AG09309 (cell line): ENCODE measurements at regions not wholly inside any gene's neighbourhood (a gene's known extent, or its start where the extent isn't known, plus 50 kb on each side); places are given as distances from the start of the nearest gene placed in this dataset.

ENCODE experiments used
- DNase-seq: peaks from one replicate; pipeline ENCODE4 v3.0.0-alpha.2; 2010; ENCODE audit warnings: low read depth
- H3K4me3 ChIP-seq: 2 replicates; pipeline ENCODE4 v1.5.1; 2011; ENCODE audit warnings: mild to moderate bottlenecking, low read depth, low read length, moderate library complexity; ENCODE audit not compliant: control insufficient read depth
- TF ChIP-seq, protein P1 (sequence below): IDR thresholded peaks from 2 replicates; pipeline ENCODE4 v1.5.1; 2011; ENCODE audit warnings: mild to moderate bottlenecking, low read depth, low read length, inconsistent platforms; ENCODE audit not compliant: insufficient read depth, control insufficient read depth; ENCODE audit errors: missing control alignments

DNA sequence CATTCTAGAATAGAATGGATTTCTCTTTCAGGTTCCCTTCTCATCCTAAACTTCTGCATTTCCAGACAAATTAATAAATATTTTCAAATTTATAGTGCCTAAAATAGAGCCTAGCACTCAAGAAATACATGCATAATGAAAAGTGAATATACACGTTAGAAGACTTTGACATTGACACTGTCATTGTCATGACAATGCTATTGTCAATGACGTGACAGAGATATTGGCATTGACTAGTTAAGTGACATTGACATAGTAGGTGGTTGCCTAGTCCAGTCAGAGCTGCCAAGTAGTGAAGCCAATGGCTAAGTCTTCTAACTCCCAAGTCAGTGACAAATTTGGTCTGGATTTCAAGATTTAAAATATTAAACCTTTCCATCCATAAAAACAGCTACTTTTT is 410.5 kb downstream of the LMO4 start:
- TF ChIP-seq, protein P1, sequence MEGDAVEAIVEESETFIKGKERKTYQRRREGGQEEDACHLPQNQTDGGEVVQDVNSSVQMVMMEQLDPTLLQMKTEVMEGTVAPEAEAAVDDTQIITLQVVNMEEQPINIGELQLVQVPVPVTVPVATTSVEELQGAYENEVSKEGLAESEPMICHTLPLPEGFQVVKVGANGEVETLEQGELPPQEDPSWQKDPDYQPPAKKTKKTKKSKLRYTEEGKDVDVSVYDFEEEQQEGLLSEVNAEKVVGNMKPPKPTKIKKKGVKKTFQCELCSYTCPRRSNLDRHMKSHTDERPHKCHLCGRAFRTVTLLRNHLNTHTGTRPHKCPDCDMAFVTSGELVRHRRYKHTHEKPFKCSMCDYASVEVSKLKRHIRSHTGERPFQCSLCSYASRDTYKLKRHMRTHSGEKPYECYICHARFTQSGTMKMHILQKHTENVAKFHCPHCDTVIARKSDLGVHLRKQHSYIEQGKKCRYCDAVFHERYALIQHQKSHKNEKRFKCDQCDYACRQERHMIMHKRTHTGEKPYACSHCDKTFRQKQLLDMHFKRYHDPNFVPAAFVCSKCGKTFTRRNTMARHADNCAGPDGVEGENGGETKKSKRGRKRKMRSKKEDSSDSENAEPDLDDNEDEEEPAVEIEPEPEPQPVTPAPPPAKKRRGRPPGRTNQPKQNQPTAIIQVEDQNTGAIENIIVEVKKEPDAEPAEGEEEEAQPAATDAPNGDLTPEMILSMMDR: no peak
- DNase-seq: no peak
- no peak overlapping the region for H3K4me3 ChIP-seq

DNA sequence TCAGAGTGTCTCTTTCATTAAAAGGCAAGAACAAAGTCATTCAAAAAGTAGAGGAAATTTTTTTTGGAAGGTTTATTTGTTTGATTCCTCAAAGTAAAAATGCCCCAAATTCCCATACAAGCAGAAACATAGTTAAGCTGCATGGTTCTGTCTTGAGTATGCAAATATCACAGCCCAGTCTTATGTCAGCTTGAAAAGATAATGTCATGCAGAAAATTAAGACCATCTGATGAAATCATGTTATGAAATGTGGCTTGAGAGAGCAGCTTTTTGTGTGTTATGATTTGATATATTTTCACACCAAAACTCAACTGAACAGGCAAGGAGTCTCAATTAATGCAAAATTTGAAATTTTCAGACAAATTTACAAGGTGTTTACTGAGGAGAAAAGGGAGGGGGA is 411.0 kb downstream of the LMO4 start:
- H3K4me3 ChIP-seq: no peak overlapping the region
- no peak for DNase-seq
- TF ChIP-seq, protein P1: no peak

DNA sequence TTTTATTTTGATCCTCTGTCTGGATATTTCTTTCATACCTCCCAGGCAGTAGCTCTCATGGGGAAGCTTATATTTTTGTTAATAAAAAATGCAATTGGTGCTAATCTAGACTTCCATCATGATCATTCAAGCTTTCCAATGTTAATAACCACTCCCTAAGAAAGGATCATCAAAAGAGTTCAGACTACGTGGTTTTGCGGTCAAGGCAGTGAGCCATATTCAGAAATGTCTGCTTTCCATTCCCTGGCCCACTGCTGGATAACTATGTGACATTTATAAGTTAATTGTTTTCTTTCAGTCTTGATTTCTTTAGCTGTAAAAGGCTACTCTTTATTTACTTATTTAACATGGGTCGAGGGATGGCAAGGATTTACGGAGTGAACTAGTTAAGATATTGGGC is 414.6 kb downstream of the LMO4 start:
- H3K4me3 ChIP-seq: no peak overlapping the region
- no peak for DNase-seq
- TF ChIP-seq, protein P1: no peak

DNA sequence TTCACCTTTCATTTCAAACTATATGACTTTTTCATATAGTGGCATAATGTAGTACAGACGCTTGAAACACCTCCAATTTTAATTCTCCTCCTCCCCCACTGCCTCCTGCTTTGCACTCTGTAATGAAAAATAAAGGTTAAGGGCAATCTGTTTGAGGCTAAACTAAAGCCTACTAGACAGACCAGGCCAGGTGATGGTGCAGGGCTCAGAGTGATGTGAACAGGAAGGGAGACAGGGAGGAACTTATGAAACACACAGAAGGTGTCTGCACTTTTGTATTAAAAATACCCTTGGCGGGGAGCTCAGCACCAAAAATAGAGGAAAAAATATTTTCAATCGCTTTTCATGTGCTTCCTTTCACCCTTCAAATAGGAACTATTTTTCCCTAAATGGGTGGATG is 415.4 kb downstream of the LMO4 start:
- DNase-seq: no peak

DNA sequence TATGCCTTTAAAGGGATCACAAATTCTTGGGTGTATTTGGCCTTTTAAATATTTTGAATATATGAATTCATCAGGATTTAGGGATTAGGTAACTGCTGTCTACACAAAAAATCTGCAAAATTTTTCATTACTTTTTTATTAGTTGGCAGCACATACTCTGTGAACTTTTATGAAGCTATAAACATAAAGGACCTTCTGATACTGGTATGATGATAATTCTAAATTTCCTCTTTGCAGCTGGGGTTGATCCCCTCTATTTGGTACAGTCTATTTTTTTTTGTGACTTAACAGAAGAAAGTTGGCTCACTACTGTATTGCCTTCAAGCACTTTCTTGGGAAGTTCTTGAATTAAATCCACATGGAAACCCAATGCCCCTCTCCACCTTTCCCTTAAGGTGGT is 416.1 kb downstream of the LMO4 start:
- H3K4me3 ChIP-seq: no peak overlapping the region
- TF ChIP-seq, protein P1: no peak
- no peak for DNase-seq

More for the DNA sequence above, 415.4 kb downstream of the LMO4 start:
- no peak overlapping the region for H3K4me3 ChIP-seq
- TF ChIP-seq, protein P1: no peak

DNA sequence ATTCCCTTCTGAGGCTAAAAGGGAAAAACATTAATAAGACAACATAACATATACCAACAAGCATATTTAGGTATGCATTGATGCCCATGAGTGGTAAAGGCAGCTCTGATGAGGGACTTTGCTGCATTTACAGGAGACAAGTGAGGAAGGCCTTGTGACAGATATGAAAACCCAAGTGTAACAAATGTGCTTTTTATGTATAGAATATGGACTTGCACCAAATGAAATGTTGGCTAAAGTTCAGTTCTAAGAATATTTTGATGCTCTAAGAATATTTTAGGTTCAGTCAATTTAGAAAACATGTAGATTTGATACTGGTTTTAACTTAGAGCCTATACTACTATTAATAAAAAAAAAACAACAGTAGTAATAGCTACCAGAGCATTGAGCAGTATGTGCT is 424.7 kb downstream of the LMO4 start:
- no peak overlapping the region for H3K4me3 ChIP-seq
- TF ChIP-seq, protein P1: no peak
- DNase-seq: no peak

DNA sequence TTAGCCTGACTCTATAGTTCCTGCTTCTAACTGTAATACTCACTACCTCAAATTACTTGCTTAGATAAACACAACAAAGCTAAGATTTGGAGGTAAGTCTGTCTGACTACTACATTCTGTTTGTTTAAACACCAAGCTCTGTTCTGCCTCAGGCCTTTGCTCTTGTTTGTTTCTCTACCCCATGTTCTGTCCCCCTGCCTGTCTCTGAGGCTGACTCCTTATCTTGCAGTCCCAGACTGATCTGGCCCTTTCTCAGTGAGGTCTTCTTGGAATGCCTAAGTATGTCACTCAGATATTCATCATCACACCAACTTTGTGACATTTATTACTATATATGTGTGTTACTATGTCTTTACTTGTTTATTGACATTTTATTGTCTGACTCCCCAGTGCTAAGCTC is 425.5 kb downstream of the LMO4 start:
- TF ChIP-seq, protein P1: no peak
- DNase-seq: no peak
- no peak overlapping the region for H3K4me3 ChIP-seq
